HepG2 (cell line): ENCODE measurements at regions not wholly inside any gene's neighbourhood (a gene's known extent, or its start where the extent isn't known, plus 50 kb on each side); places are given as distances from the start of the nearest gene placed in this dataset.

Source experiments
- ATAC-seq: fragments of 200-7000 bp; cut with Tn5 transposase; 3 replicates; pipeline ENCODE4 v1.9.1; 2020; ENCODE audit warnings: mild to moderate bottlenecking, moderate library complexity
- BruUV-seq: library from RNA; stranded (reverse); fragments of 400-500 nt; replicated peaks from 2 replicates; lab custom pipeline; 2021; lab: Mats Ljungman, UMichigan
- CTCF ChIA-PET: fragments of 300-600 bp; formaldehyde crosslinking; extraction: SDS; loops from one replicate; lab custom pipeline; 2021; ENCODE audit warnings: low total read pairs, inconsistent platforms, low intra/inter-chr PET ratio; lab: Yijun Ruan, JAX
- POLR2A ChIA-PET: fragments of 350-600 bp; sonication (Branson Sonifier 250); formaldehyde crosslinking; loops from one replicate; lab custom pipeline; 2020; ENCODE audit warnings: antibody characterized with exemption, inconsistent platforms; lab: Yijun Ruan, JAX
- DNase-seq: peaks from one replicate; pipeline ENCODE4 v3.0.0-alpha.2; 2015; ENCODE audit warnings: low spot score
- FAIRE-seq: peaks from 3 replicates; lab custom pipeline; 2011; peaks lifted over from hg19 to GRCh38; lab: Jason Lieb, UNC
- H2AFZ ChIP-seq: one replicate; pipeline ENCODE4 v1.6.1; 2011; ENCODE audit warnings: low read length, inconsistent platforms
- H3K27ac ChIP-seq: fragments of 300-600 bp; 3 replicates; pipeline ENCODE4 v1.8.0; 2011; ENCODE audit warnings: mixed run types, mild to moderate bottlenecking, mixed read lengths, low read length, inconsistent platforms; ENCODE audit not compliant: insufficient read depth; ENCODE audit errors: extremely low read length
- H3K27me3 ChIP-seq, 2 experiments: fragments of 200-600 bp in 1 of 2; 2 replicates in 1 of 2; 3 replicates in 1 of 2; pipeline versions ENCODE4 v1.6.0 to v1.8.0; 2011; ENCODE audit warnings: low read length in 2 of 2, mild to moderate bottlenecking in 2 of 2, moderate library complexity in 2 of 2, inconsistent platforms in 1 of 2; ENCODE audit not compliant: insufficient read depth in 2 of 2, control insufficient read depth in 1 of 2
- H3K36me3 ChIP-seq, 2 experiments: fragments of 200-600 bp in 1 of 2; replicated peaks in 1 of 2; 2 replicates in 1 of 2; 3 replicates in 1 of 2; pipeline versions ENCODE4 v1.5.1 to v1.8.0; 2011; ENCODE audit warnings: low read length in 2 of 2, inconsistent platforms in 1 of 2; ENCODE audit not compliant: insufficient read depth in 2 of 2, control insufficient read depth in 1 of 2
- H3K4me1 ChIP-seq: 2 replicates; pipeline ENCODE4 v1.5.1; 2012; ENCODE audit warnings: low read length, inconsistent platforms; ENCODE audit not compliant: insufficient read depth
- H3K4me2 ChIP-seq: 2 replicates; pipeline ENCODE4 v1.6.0; 2011; ENCODE audit warnings: low read depth, low read length, inconsistent platforms
- H3K4me3 ChIP-seq, 3 experiments: fragments of 200-600 bp in 1 of 3; sonication (generic), shearing (Covaris generic) in 1 of 3; replicated peaks in 1 of 3; 2 replicates each; pipeline ENCODE4 v1.5.1; 2011 to 2016; ENCODE audit warnings: low read length in 3 of 3, inconsistent platforms in 2 of 3, low read depth in 2 of 3, mild to moderate bottlenecking in 2 of 3, control low read depth in 1 of 3, mixed read lengths in 1 of 3; ENCODE audit not compliant: insufficient read depth in 1 of 3
- H3K79me2 ChIP-seq: one replicate; pipeline ENCODE4 v1.6.1; 2011; ENCODE audit warnings: low read length, inconsistent platforms; ENCODE audit not compliant: insufficient read depth
- H3K9ac ChIP-seq: 2 replicates; pipeline ENCODE4 v1.6.0; 2011; ENCODE audit warnings: mild to moderate bottlenecking, low read depth, low read length, inconsistent platforms; ENCODE audit not compliant: insufficient read depth
- H3K9me3 ChIP-seq: 2 replicates; pipeline ENCODE4 v1.5.1; 2012; ENCODE audit warnings: mild to moderate bottlenecking, low read length
- H4K20me1 ChIP-seq: 2 replicates; pipeline ENCODE4 v1.6.0; 2011; ENCODE audit warnings: inconsistent platforms, mild to moderate bottlenecking, low read length, moderate library complexity; ENCODE audit not compliant: insufficient read depth
- CENPT ChIP-seq: sonication (generic); formaldehyde crosslinking; IDR thresholded peaks from 2 replicates; pipeline ENCODE4 v1.8.0; 2022; ENCODE audit warnings: low read depth, mild to moderate bottlenecking, moderate library complexity, missing genetic modification reagents
- E2F1 ChIP-seq: sonication (generic); formaldehyde crosslinking; IDR thresholded peaks from 2 replicates; pipeline ENCODE4 v1.5.0; 2020; ENCODE audit warnings: missing genetic modification reagents
- EEA1 ChIP-seq: sonication (generic); formaldehyde crosslinking; IDR thresholded peaks from 2 replicates; pipeline ENCODE4 v1.5.1; 2020; ENCODE audit warnings: mild to moderate bottlenecking, missing genetic modification reagents, borderline replicate concordance
- HOXA3 ChIP-seq: sonication (generic); formaldehyde crosslinking; IDR thresholded peaks from 2 replicates; pipeline ENCODE4 v1.5.0; 2020; ENCODE audit warnings: missing genetic modification reagents
- KDM6A ChIP-seq: IDR thresholded peaks from 2 replicates; pipeline ENCODE4 v1.6.1; 2016; ENCODE audit warnings: low read depth
- MAFF ChIP-seq: IDR thresholded peaks from 2 replicates; pipeline ENCODE4 v1.6.1; 2011; ENCODE audit warnings: low read depth, low read length, improper control_type of control experiment
- MIER2 ChIP-seq: IDR thresholded peaks from 2 replicates; pipeline ENCODE4 v1.6.1; 2016; ENCODE audit warnings: missing biosample characterization, missing genetic modification reagents
- NR2F2 ChIP-seq: IDR thresholded peaks from 2 replicates; pipeline ENCODE4 v1.6.1; 2012; ENCODE audit warnings: low read depth, inconsistent platforms, borderline replicate concordance
- SNAPC2 ChIP-seq: sonication (generic); formaldehyde crosslinking; IDR thresholded peaks from 2 replicates; pipeline ENCODE4 v1.8.1; 2022; ENCODE audit warnings: mild to moderate bottlenecking, missing genetic modification reagents
- TRAFD1 ChIP-seq: sonication (generic); formaldehyde crosslinking; IDR thresholded peaks from 2 replicates; pipeline ENCODE4 v1.5.1; 2020; ENCODE audit warnings: missing genetic modification reagents, mild to moderate bottlenecking, borderline replicate concordance
- ZBTB46 ChIP-seq: sonication (generic); formaldehyde crosslinking; IDR thresholded peaks from 2 replicates; pipeline ENCODE4 v1.4.0; 2020; ENCODE audit warnings: mild to moderate bottlenecking, missing genetic modification reagents, borderline replicate concordance
- ZNF30 ChIP-seq: sonication (generic); formaldehyde crosslinking; IDR thresholded peaks from 2 replicates; pipeline ENCODE4 v1.5.0; 2020; ENCODE audit warnings: mild to moderate bottlenecking, missing genetic modification reagents
- ZNF431 ChIP-seq: sonication (generic); formaldehyde crosslinking; IDR thresholded peaks from 2 replicates; pipeline ENCODE4 v1.9.0; 2022; ENCODE audit warnings: missing genetic modification reagents, low read depth, mild to moderate bottlenecking, borderline replicate concordance
- ZNF484 ChIP-seq: sonication (generic); formaldehyde crosslinking; IDR thresholded peaks from 2 replicates; pipeline ENCODE4 v1.5.1; 2020; ENCODE audit warnings: mild to moderate bottlenecking, low read depth, missing genetic modification reagents, borderline replicate concordance
- ZNF496 ChIP-seq: sonication (generic); formaldehyde crosslinking; IDR thresholded peaks from 2 replicates; pipeline ENCODE4 v1.8.1; 2023; ENCODE audit warnings: mild to moderate bottlenecking, moderate library complexity, missing genetic modification reagents; ENCODE audit not compliant: insufficient replicate concordance
- ZNF546 ChIP-seq: sonication (generic); formaldehyde crosslinking; conservative IDR thresholded peaks from 2 replicates; pipeline ENCODE4 v1.8.1; 2023; ENCODE audit warnings: mild to moderate bottlenecking, missing genetic modification reagents
- WGBS: methylation state at CpG from one replicate; pipeline ENCODE4 v1.1.6; 2017; ENCODE audit warnings: low lambda C conversion rate; 5-methylcytosine and 5-hydroxymethylcytosine counted together
- in situ Hi-C: cut with HindIII; loops from 2 replicates; pipeline ENCODE4 v1.10.0; 2017; ENCODE audit warnings: low pct_unique_long_range_greater_than_20kb; ENCODE audit not compliant: extremely low pct_ligation_motif_present
- intact Hi-C: fragments of 100-400 bp; cut with micrococcal nuclease; formaldehyde crosslinking; loops from one replicate; pipeline ENCODE4 v1.10.0; 2022; ENCODE audit not compliant: unreplicated experiment

GRCh38 chr12:127750076-127750840 lies 516.7 kb upstream of the TMEM132C start:
- no peaks in the 10 kb centered on the region for H4K20me1 ChIP-seq
- intact Hi-C loops, result no loop called here
- FAIRE-seq, result no peak
- no peaks in the 10 kb centered on the region for H3K79me2 ChIP-seq
- BruUV-seq, result no TSS peak
- no peak overlapping the region for H3K9ac ChIP-seq
- no peaks in the 10 kb centered on the region for H3K36me3 ChIP-seq
- no peaks in the 10 kb centered on the region for H3K4me1 ChIP-seq
- ChIA-PET POLR2A (no interaction called here), CTCF (no interaction called here)
- no peaks in the 10 kb centered on the region for H3K27me3 ChIP-seq
- 13% methylated on average over 8 of the region's 8 CpGs for WGBS
- in situ Hi-C loops, result no loop called here
- H2AFZ ChIP-seq, result no peak overlapping the region
- H3K9me3 ChIP-seq, result no peaks in the 10 kb centered on the region
- no peak overlapping the region for H3K27ac ChIP-seq
- no peak for ATAC-seq
- DNase-seq, result no peak
- H3K4me3 ChIP-seq, result no peak overlapping the region
- TF ChIP-seq MAFF (no peak), KDM6A (no peak), ZNF484 (no peak), SNAPC2 (CRISPR knock-in tag) (no peak), TRAFD1 (no peak), NR2F2 (no peak), ZBTB46 (CRISPR knock-in tag) (no peak), ZNF30 (CRISPR knock-in tag) (no peak), ZNF431 (CRISPR knock-in tag) (no peak), ZNF546 (CRISPR knock-in tag) (no peak), MIER2 (CRISPR knock-in tag) (no peak), EEA1 (CRISPR knock-in tag) (no peak), E2F1 (CRISPR knock-in tag) (no peak), CENPT (CRISPR knock-in tag) (no peak), HOXA3 (CRISPR knock-in tag) (no peak), ZNF496 (CRISPR knock-in tag) (no peak)
- H3K4me2 ChIP-seq, result no peak overlapping the region
